ENCODE measurements at regions not wholly inside any gene's neighbourhood (a gene's known extent, or its start where the extent isn't known, plus 50 kb on each side); places are given as distances from the start of the nearest gene placed in this dataset.
A peak's percentile ranks its signal among the peaks of the same experiment; 100 is the strongest.

DNA sequence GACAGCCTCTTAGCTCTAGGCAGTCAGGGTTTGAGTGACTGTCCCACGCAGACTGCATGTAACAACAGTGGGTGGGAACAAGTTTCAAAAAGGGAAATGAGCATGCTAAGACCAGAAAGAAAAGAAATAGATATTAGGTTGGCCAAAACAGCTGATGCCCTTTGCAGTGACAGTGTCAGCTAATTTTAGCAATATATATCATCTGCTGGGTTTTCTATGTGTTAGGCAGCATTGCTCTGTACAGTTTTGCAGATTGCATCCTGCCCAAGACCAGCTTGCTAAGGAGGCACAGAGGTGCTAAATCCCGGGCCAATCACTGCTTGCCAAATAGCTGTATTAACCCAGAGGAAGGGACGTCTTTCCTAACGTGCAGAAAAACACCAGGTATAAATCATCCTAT is 541.9 kb upstream of the TBX3 start:
- DNase-seq (ENCODE audit: low read depth, low spot score): no peak

DNA sequence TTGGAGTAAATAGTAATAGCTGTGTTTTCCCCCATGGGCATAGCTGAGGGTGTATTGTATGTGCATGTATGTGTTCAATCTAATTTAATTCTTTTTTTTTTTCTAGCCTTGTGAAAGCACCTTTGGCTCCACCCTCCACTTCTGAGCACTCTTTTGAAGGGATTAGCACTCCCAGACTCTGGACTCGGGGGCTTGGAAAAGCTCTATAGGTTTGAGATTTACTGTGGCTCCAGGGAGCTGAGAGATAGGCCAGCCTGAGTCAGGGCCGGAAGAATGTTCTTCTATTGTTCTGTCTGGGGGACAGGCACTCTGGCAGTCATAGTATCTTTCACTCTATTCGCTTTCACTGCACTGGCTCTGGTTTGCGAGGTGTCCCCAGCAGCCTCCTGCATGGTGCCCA is 540.0 kb upstream of the TBX3 start:
- no peak for DNase-seq (ENCODE audit: low read depth, low spot score)

GRCh38 chr12:115223322-115223721 is 539.3 kb upstream of the TBX3 start:
- DNase-seq (ENCODE audit: low read depth, low spot score): no peak

DNA sequence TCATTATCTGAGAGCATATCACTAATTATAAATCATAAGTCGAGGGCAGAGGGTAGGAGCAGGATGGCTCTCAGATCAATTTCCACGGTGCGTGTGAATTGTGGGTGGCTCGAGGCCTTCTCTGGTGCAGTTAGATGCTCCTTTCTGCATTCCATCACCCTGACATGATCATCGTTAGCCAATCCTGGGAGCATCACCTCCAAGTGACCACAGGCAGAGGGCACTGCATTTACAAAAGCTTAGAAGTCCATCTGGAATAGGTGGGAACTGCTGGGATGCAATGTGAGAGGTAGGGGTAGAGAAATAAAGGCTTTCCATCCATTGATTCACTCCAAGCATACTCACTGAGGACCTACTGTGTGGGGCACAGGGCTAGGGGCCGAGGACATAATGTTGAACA is 538.2 kb upstream of the TBX3 start:
- DNase-seq (ENCODE audit: low read depth, low spot score): no peak

DNA sequence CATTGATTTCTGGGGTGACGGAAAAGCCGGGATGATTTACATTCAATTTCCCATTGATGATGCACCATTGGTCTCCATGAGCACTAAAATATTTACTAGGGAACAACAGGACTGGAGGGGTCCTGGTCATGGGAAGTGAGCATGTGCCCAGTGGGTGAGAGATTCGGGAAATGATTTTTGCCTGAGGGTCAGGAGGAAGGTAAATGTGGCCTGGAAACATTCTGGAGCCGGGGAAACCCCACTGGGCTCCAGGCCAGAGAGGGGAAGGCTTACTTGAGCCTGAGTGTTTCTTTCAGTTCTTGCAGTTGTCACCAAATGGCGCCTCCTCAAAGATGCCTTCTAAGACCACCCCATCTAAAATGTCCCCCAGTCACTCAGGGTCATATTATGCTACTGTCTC is 532.3 kb upstream of the TBX3 start:
- no peak for DNase-seq (ENCODE audit: low read depth, low spot score)

- no peak for DNase-seq (ENCODE audit: low read depth, low spot score)
Measured at GRCh38 chr12:115215544-115215943, 531.6 kb upstream of the TBX3 start.

- peak; percentile 7 for DNase-seq (ENCODE audit: low read depth, low spot score)
Measured at GRCh38 chr12:115213538-115214016, 529.6 kb upstream of the TBX3 start.

DNA sequence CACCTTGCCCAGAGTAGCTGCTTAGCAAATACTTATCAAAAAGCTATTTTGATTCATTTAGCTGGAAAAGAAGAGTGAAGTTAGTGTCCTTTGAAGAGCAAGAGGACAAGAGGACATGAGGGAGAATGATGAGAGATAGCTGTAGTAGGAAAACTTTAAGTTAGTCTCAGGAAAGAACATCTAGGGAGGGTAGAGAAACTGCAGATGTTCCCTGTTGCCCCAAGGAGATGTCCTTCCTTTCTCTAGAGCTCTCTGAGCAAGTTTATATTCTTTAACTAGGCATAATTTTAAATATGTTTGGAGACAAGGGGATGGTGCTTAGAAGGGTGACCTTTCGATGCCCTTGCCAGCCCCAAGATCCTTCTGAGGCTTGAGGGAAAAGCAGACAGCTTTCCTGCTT is 529.1 kb upstream of the TBX3 start:
- no peak for DNase-seq (ENCODE audit: low read depth, low spot score)

GRCh38 chr12:115212356-115212755 is 528.4 kb upstream of the TBX3 start:
- no peak for DNase-seq (ENCODE audit: low read depth, low spot score)

DNA sequence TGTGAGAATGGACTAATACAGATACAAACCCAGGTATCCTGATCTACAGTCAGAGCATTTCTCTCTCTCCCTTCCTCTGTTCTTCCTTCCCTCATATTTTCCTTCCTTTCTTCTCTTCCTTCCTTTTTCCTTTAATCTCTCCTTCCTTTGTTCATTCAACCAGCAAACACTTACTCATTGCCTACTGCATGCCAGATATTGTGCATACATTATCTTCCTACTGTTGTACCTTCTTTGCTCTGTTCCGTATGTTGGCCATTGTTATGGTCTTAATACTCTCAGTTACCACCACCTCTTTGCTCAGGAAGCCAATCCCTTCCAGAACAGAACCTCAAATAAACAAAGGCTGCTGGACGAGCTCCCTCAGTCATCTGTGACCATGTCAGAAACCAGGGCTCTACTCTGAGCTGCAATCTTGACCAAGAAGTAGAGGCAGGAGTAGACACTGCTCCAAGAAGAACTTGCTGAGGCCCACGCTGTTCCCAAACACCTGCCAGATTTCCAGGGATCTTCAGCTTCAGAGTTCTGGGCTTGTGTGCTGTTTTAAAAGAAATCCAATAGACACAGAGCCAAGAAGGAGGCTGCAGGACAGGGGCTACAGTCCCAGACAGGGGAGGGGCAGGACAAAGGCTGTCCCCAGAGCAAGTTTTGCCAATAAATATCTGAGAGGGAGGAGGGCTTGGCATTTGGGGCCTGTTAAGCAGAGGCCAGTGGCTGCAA is 526.7 kb upstream of the TBX3 start:
- DNase-seq (ENCODE audit: low read depth, low spot score): no peak

- DNase-seq (ENCODE audit: low read depth, low spot score): no peak
Measured at GRCh38 chr12:115209230-115209629, 525.3 kb upstream of the TBX3 start.

DNA sequence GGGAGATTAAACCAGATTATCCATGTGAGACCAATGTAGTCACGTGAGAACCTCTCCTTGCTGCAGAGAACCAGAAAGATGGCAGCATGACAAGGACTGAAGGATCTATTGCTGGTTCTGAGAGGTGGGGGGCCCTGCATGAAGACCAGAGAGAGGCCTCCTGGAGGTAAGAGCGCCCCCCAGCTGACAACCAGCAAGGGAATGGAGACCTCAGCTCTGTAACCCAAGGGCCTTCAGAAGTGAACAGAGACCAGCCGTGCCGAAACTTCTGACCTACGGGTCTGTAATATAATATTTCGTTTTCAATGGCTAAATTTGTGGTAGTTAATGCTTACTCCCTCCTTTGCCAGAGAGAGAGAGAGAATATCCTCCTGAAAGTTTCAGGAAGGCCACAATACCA is 524.1 kb upstream of the TBX3 start:
- no peak for DNase-seq (ENCODE audit: low read depth, low spot score)

DNA sequence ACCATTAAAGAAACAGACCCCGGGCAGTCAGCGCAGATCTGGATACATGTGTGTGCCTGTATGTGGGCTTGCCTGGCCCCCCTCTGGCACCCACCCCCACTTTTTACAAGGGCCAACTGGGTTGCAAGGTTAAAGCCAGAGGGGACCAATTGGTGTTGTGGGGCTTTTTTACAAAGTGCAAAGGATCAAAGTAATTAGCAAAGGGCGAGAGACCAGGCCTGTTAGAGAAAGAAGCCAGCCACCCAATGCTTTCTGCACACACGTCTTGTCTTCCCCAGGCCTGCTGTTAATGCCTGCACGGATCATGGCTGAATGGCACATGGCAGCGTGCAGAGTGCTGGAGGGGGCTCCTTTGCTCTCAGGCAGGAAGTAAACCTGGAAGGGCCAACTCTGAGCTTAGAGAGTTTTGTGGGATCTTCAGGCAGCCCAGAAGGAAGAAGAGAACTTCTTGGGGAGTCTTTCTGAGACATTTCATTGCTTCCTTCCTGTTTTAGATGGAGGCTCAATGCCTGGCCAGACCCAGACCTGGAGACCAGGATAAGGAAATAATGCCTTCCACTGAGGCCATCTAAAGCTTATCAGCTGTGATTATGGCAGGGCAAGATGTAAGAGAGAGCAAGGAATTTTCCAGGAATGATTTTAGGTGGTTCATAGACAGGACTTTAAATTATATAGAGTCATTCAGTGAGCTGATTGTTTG is 523.4 kb upstream of the TBX3 start:
- DNase-seq (ENCODE audit: low read depth, low spot score): no peak

- DNase-seq (ENCODE audit: low read depth, low spot score): no peak
Measured at GRCh38 chr12:115206801-115207200, 522.8 kb upstream of the TBX3 start.

GRCh38 chr12:115205755-115206308 is 521.9 kb upstream of the TBX3 start:
- no peak for DNase-seq (ENCODE audit: low read depth, low spot score)

DNA sequence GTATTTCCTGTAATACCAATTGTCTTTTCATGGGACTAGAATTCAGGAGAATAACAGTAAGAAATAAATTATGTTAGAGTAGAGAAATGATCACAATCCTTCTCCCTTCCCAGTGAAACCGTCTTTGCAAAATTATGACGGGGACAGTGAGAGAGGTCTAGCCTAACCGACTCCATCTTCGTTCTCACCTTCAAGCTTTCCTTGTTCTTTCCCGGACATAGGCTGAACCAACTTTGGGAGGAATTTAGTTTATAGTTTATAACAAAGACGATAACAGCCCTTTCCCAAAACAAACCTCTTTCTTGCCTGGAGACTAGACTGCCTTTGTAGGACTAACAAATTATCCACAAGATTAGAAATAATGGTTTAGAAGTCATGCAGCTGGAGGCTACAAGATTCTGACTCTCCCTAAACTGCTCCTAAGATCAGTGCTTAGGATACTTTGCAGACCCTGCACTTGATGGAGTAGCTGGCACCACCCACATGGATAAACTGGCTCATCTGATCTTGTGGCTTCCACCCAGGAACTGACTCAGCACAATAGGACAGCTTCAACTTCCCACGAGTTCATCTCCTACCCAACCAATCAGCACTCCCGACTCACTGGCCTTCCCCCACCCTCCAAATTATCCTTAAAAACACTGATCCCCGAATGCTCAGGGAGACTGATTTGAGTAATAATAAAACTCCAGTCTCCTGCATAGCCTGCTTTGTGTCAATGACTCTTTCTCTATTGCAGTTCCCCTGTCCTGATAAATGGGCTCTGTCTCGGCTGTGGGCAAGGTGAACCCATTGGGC is 521.2 kb upstream of the TBX3 start:
- DNase-seq (ENCODE audit: low read depth, low spot score): no peak

DNA sequence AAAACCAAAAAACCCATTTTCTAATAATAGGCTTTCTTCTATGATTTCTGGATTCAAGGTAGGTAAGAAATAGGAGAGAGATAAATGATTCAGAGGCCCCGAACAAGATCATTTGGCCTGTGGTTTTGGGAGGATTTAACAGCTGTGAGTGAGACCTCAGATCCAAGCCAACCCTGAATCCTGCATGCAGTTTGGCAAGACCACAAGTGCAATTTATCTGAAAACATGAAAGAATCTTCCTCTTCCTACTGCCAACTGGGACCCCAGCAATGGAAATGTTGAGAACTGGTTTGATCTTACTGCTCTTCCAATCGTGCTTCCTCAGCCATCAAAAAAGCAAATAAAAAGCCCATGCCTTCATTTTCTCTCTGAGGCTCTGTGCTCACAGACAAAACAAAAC is 519.7 kb upstream of the TBX3 start:
- DNase-seq (ENCODE audit: low read depth, low spot score): no peak

- DNase-seq (ENCODE audit: low read depth, low spot score): no peak
Measured at GRCh38 chr12:115201966-115202365, 518.0 kb upstream of the TBX3 start.

GRCh38 chr12:115199831-115200230 is 515.9 kb upstream of the TBX3 start:
- no peak for DNase-seq (ENCODE audit: low read depth, low spot score)

DNA sequence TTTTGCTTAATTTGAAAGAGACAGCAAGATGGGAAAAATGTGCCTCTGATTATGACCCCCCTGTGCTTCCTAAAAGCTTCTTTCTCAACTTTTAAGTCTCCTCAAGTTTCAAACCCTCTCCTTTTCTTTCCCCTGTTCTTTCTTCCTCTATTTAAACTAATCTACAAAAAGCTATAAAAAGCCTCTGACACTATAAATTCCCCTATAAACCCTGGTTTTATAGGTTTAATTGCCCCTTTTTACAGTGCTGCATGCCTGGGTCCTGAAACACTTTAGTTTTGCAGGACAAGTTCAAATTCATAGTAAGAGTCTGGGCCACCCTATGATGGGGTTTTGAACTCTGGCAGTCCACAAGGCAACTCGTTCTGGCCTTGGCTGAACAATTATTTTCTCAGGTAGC is 510.9 kb upstream of the TBX3 start:
- no peak for DNase-seq (ENCODE audit: low read depth, low spot score)

DNA sequence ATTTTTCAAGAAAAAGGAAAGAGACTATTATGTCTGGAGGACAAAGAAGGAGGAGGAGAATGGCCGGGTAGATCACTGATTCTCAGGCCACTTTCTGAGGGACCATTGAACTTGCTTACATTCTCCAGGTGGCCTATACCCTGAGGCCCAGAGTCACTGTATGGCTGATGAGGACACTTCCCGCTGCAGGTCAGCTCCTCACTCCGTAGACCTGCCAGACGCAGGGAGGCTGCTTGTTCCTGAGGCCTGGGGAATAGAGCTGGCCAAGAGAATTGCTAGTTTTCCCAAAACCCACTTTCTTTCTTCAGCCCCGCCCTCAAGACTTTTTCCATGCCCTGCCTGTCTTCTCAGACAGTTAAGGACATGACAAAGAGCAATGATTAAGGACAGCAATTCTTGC is 510.5 kb upstream of the TBX3 start:
- DNase-seq (ENCODE audit: low read depth, low spot score): no peak

- DNase-seq (ENCODE audit: low read depth, low spot score): no peak
Measured at GRCh38 chr12:115191342-115191741, 507.4 kb upstream of the TBX3 start.
